A549 (cell line): ENCODE measurements at regions not wholly inside any gene's neighbourhood (a gene's known extent, or its start where the extent isn't known, plus 50 kb on each side); places are given as distances from the start of the nearest gene placed in this dataset.

Source experiments
- ATAC-seq, 2 experiments: fragments of 200-7000 bp in 1 of 2; fragments of >200 bp in 1 of 2; cut with Nextera tagmentation in 1 of 2; cut with Tn5 transposase in 1 of 2; 3 replicates each; pipeline versions ENCODE4 v1.8.0 to v1.9.1; 2018 to 2020; ENCODE audit warnings: mild to moderate bottlenecking in 1 of 2, moderate library complexity in 1 of 2
- CTCF ChIA-PET: fragments of 300-600 bp; sonication (Branson Sonifier 250); formaldehyde crosslinking; extraction: SDS; loops from one replicate; lab custom pipeline; 2021; ENCODE audit warnings: antibody characterized with exemption, inconsistent platforms; lab: Yijun Ruan, JAX
- POLR2A ChIA-PET: fragments of 350-600 bp; formaldehyde crosslinking; extraction: SDS; loops from one replicate; lab custom pipeline; 2021; ENCODE audit warnings: antibody characterized with exemption, inconsistent platforms; lab: Yijun Ruan, JAX
- DNase-seq, 2 experiments: peaks; one replicate each; pipeline versions ENCODE4 v3.0.0 to v3.0.0-alpha.2; 2011 to 2016; ENCODE audit warnings: low read depth in 1 of 2, low spot score in 1 of 2
- FAIRE-seq: peaks from 2 replicates; lab custom pipeline; 2011; peaks lifted over from hg19 to GRCh38; lab: Jason Lieb, UNC
- H3K27ac ChIP-seq, 2 experiments: fragments of >200 bp; sonication (Bioruptor Twin); formaldehyde crosslinking; 3 replicates each; pipeline ENCODE4 v1.5.1; 2016 to 2017
- H3K4me1 ChIP-seq: fragments of >200 bp; sonication (Bioruptor Twin); formaldehyde crosslinking; 3 replicates; pipeline ENCODE4 v1.6.1; 2016
- H3K4me2 ChIP-seq: fragments of >200 bp; sonication (Bioruptor Twin); formaldehyde crosslinking; 3 replicates; pipeline ENCODE4 v1.6.1; 2016
- H3K4me3 ChIP-seq: fragments of >200 bp; sonication (Bioruptor Twin); formaldehyde crosslinking; 3 replicates; pipeline ENCODE4 v1.5.1; 2016
- H3K9me3 ChIP-seq: fragments of >200 bp; sonication (Bioruptor Twin); formaldehyde crosslinking; 3 replicates; pipeline ENCODE4 v1.6.1; 2016
- ATOH8 ChIP-seq: fragments of 250-450 bp; sonication (Bioruptor Pico); IDR thresholded peaks from 2 replicates; pipeline ENCODE4 v1.5.0; 2020; ENCODE audit warnings: low read depth, mild to moderate bottlenecking, moderate library complexity
- BHLHE40 ChIP-seq: IDR thresholded peaks from 2 replicates; pipeline ENCODE4 v1.6.1; 2012; ENCODE audit warnings: low read depth, low read length, inconsistent platforms
- EHF ChIP-seq: fragments of 250-450 bp; sonication (Bioruptor Pico); IDR thresholded peaks from 2 replicates; pipeline ENCODE4 v1.5.0; 2020; ENCODE audit warnings: mild to moderate bottlenecking
- EHMT2 ChIP-seq: fragments of 200-600 bp; sonication (generic); IDR thresholded peaks from 2 replicates; pipeline ENCODE4 v1.6.1; 2016; ENCODE audit warnings: antibody characterized with exemption, low read depth, mild to moderate bottlenecking, moderate library complexity
- ELK1 ChIP-seq: fragments of 150-350 bp; IDR thresholded peaks from 2 replicates; pipeline ENCODE4 v1.6.1; 2014; ENCODE audit warnings: low read depth, mild to moderate bottlenecking, low read length
- FOSB ChIP-seq: fragments of 250-450 bp; sonication (Bioruptor Pico); IDR thresholded peaks from 2 replicates; pipeline ENCODE4 v1.5.0; 2020; ENCODE audit warnings: mild to moderate bottlenecking, moderate library complexity
- FOXS1 ChIP-seq: fragments of 250-450 bp; sonication (Bioruptor Pico); IDR thresholded peaks from 2 replicates; pipeline ENCODE4 v1.5.0; 2020; ENCODE audit warnings: mild to moderate bottlenecking, moderate library complexity
- HMGXB4 ChIP-seq: fragments of 250-450 bp; sonication (Bioruptor Pico); IDR thresholded peaks from 2 replicates; pipeline ENCODE4 v1.5.0; 2021; ENCODE audit warnings: mild to moderate bottlenecking, moderate library complexity, borderline replicate concordance
- HOXA7 ChIP-seq: fragments of 250-450 bp; sonication (Bioruptor Pico); IDR thresholded peaks from 2 replicates; pipeline ENCODE4 v1.5.0; 2020; ENCODE audit warnings: mild to moderate bottlenecking, moderate library complexity
- HOXB13 ChIP-seq: fragments of 250-450 bp; sonication (Bioruptor Pico); IDR thresholded peaks from 2 replicates; pipeline ENCODE4 v1.5.0; 2020; ENCODE audit warnings: low read depth, mild to moderate bottlenecking, moderate library complexity
- HOXB5 ChIP-seq: fragments of 250-450 bp; sonication (Bioruptor Pico); IDR thresholded peaks from 2 replicates; pipeline ENCODE4 v1.5.0; 2020; ENCODE audit warnings: mild to moderate bottlenecking, moderate library complexity
- JUN ChIP-seq, 2 experiments: fragments of >200 bp; sonication (Bioruptor Twin); formaldehyde crosslinking; IDR thresholded peaks; 2 replicates in 1 of 2; 3 replicates in 1 of 2; pipeline ENCODE4 v1.6.1; 2016 to 2017
- JUNB ChIP-seq: fragments of >200 bp; sonication (Bioruptor Twin); formaldehyde crosslinking; IDR thresholded peaks from 2 replicates; pipeline ENCODE4 v1.6.1; 2016
- KDM1A ChIP-seq: fragments of 200-600 bp; sonication (generic); IDR thresholded peaks from 2 replicates; pipeline ENCODE4 v1.6.1; 2016; ENCODE audit warnings: low read depth, mild to moderate bottlenecking
- MAFK ChIP-seq: fragments of 450-650 bp; IDR thresholded peaks from 2 replicates; pipeline ENCODE4 v1.6.1; 2014; ENCODE audit not compliant: partially characterized antibody
- MAZ ChIP-seq: fragments of 150-350 bp; IDR thresholded peaks from 2 replicates; pipeline ENCODE4 v1.6.1; 2014; ENCODE audit warnings: antibody characterized with exemption, low read depth, low read length, borderline replicate concordance
- MYC ChIP-seq: IDR thresholded peaks from 2 replicates; pipeline ENCODE4 v1.6.1; 2012; ENCODE audit warnings: mild to moderate bottlenecking, inconsistent platforms, low read length, improper control_type of control experiment, borderline replicate concordance
- NR3C1 ChIP-seq: fragments of >200 bp; sonication (Bioruptor Twin); formaldehyde crosslinking; IDR thresholded peaks from 3 replicates; pipeline ENCODE4 v1.6.1; 2017
- PHF8 ChIP-seq: fragments of 200-600 bp; sonication (generic); IDR thresholded peaks from 2 replicates; pipeline ENCODE4 v1.6.1; 2016; ENCODE audit warnings: low read depth, mild to moderate bottlenecking, antibody characterized with exemption, moderate library complexity, borderline replicate concordance
- RAD21 ChIP-seq, 2 experiments: fragments of >200 bp in 1 of 2; sonication (Bioruptor Twin) in 1 of 2; formaldehyde crosslinking in 1 of 2; IDR thresholded peaks in 1 of 2; conservative IDR thresholded peaks in 1 of 2; 2 replicates in 1 of 2; 3 replicates in 1 of 2; pipeline ENCODE4 v1.6.1; 2012 to 2018; ENCODE audit warnings: inconsistent platforms in 1 of 2
- RARB ChIP-seq: fragments of 250-450 bp; sonication (Bioruptor Pico); IDR thresholded peaks from 2 replicates; pipeline ENCODE4 v1.8.0; 2021; ENCODE audit warnings: mild to moderate bottlenecking, moderate library complexity
- RNF2 ChIP-seq: fragments of 200-600 bp; sonication (generic); IDR thresholded peaks from 2 replicates; pipeline ENCODE4 v1.6.1; 2016; ENCODE audit warnings: low read depth, mild to moderate bottlenecking, antibody characterized with exemption, moderate library complexity, borderline replicate concordance
- SMC3 ChIP-seq: fragments of >200 bp; sonication (Bioruptor Twin); formaldehyde crosslinking; IDR thresholded peaks from 3 replicates; pipeline ENCODE4 v1.6.1; 2018; ENCODE audit warnings: inconsistent platforms
- SREBF2 ChIP-seq: fragments of 450-650 bp; IDR thresholded peaks from 2 replicates; pipeline ENCODE4 v1.6.1; 2014; ENCODE audit warnings: mild to moderate bottlenecking, moderate library complexity
- TFCP2L1 ChIP-seq: fragments of 250-450 bp; sonication (Bioruptor Pico); IDR thresholded peaks from 2 replicates; pipeline ENCODE4 v1.5.0; 2021; ENCODE audit warnings: mild to moderate bottlenecking
- TP53 ChIP-seq: fragments of 250-450 bp; sonication (Bioruptor Pico); IDR thresholded peaks from 2 replicates; pipeline ENCODE4 v1.5.0; 2021; ENCODE audit warnings: mild to moderate bottlenecking, moderate library complexity
- ZNF302 ChIP-seq: fragments of 250-450 bp; sonication (Bioruptor Pico); IDR thresholded peaks from 2 replicates; pipeline ENCODE4 v1.9.0; 2021; ENCODE audit warnings: inconsistent platforms, mild to moderate bottlenecking, moderate library complexity
- ZSCAN20 ChIP-seq: fragments of 250-450 bp; sonication (Bioruptor Pico); IDR thresholded peaks from 2 replicates; pipeline ENCODE4 v1.8.0; 2022; ENCODE audit warnings: mild to moderate bottlenecking, moderate library complexity
- WGBS: methylation state at CpG from one replicate; pipeline ENCODE4 v1.1.6; 2017; ENCODE audit errors: missing lambda C conversion rate; 5-methylcytosine and 5-hydroxymethylcytosine counted together
- TF ChIP-seq, protein P1 (sequence below): IDR thresholded peaks from 2 replicates; pipeline ENCODE4 v1.6.1; 2012

GRCh38 chr22:27068121-27068520 is 410.7 kb downstream of the MIAT start:
- FAIRE-seq (no peak), ATAC-seq (no peak), DNase-seq (no peak)
- ChIA-PET POLR2A (no interaction called here), CTCF (no interaction called here)
- H3K4me1 ChIP-seq, result no peaks in the 10 kb centered on the region
- no peak for TF ChIP-seq TFCP2L1
- no peak for TF ChIP-seq SMC3
- TF ChIP-seq EHF (CRISPR knock-in tag), result no peak
- TF ChIP-seq ATOH8 (CRISPR knock-in tag), result no peak
- TF ChIP-seq JUN (IDR thresholded peaks at IDR 0.05), result no peak
- TF ChIP-seq HMGXB4 (CRISPR knock-in tag), result no peak
- no peak for TF ChIP-seq HOXA7 (CRISPR knock-in tag)
- TF ChIP-seq MAZ, result no peak
- TF ChIP-seq, protein P1, sequence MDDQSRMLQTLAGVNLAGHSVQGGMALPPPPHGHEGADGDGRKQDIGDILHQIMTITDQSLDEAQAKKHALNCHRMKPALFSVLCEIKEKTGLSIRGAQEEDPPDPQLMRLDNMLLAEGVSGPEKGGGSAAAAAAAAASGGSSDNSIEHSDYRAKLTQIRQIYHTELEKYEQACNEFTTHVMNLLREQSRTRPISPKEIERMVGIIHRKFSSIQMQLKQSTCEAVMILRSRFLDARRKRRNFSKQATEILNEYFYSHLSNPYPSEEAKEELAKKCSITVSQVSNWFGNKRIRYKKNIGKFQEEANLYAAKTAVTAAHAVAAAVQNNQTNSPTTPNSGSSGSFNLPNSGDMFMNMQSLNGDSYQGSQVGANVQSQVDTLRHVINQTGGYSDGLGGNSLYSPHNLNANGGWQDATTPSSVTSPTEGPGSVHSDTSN, result no peak
- TF ChIP-seq RARB (CRISPR knock-in tag), result no peak
- TF ChIP-seq RAD21 (conservative IDR thresholded peaks at IDR 0.05 in 1 of 2, IDR thresholded peaks at IDR 0.05 in 1 of 2), result no peak
- no peak for TF ChIP-seq NR3C1
- TF ChIP-seq FOXS1 (CRISPR knock-in tag), result no peak
- no peak for TF ChIP-seq BHLHE40
- TF ChIP-seq ELK1, result no peak
- no peak for TF ChIP-seq EHMT2
- no peak for TF ChIP-seq SREBF2
- no peak for TF ChIP-seq HOXB13 (CRISPR knock-in tag)
- TF ChIP-seq PHF8, result no peak
- H3K27ac ChIP-seq, result no peak overlapping the region
- H3K4me3 ChIP-seq, result no peak overlapping the region
- no peaks in the 10 kb centered on the region for H3K9me3 ChIP-seq
- no peak overlapping the region for H3K4me2 ChIP-seq

GRCh38 chr22:27070594-27070993 is 413.2 kb downstream of the MIAT start:
- ATAC-seq (no peak), FAIRE-seq (no peak), DNase-seq (no peak)
- no peak for TF ChIP-seq HOXB5 (CRISPR knock-in tag)
- no peak for TF ChIP-seq NR3C1
- no peak for TF ChIP-seq ZNF302
- no peak for TF ChIP-seq RNF2
- no peak for TF ChIP-seq EHF (CRISPR knock-in tag)
- TF ChIP-seq, protein P1, result no peak
- TF ChIP-seq ATOH8 (CRISPR knock-in tag), result no peak
- TF ChIP-seq ZSCAN20, result no peak
- no peak for TF ChIP-seq FOXS1 (CRISPR knock-in tag)
- no peak for TF ChIP-seq JUNB
- TF ChIP-seq FOSB, result no peak
- no peak for TF ChIP-seq KDM1A
- TF ChIP-seq HOXA7 (CRISPR knock-in tag), result no peak
- no peak for TF ChIP-seq MAFK
- TF ChIP-seq MYC, result no peak
- TF ChIP-seq TP53 (CRISPR knock-in tag), result no peak
- CTCF ChIA-PET, result interaction anchor here (0.9 kb wide), 1 partner anchor 9 kb away, joined by 3 read pairs; no protein-coding TSS in a partner anchor
- H3K4me3 ChIP-seq, result no peak overlapping the region
- POLR2A ChIA-PET, result no interaction called here
- H3K4me1 ChIP-seq, result no peaks in the 10 kb centered on the region
- H3K4me2 ChIP-seq, result no peak overlapping the region
- H3K9me3 ChIP-seq, result no peaks in the 10 kb centered on the region
- H3K27ac ChIP-seq, result no peak overlapping the region
- 65% methylated on average over 8 of the region's 8 CpGs for WGBS
